Testis (tissue), 2 donors: ENCODE measurements at regions not wholly inside any gene's neighbourhood (a gene's known extent, or its start where the extent isn't known, plus 50 kb on each side); places are given as distances from the start of the nearest gene placed in this dataset.

Experiments used
- CTCF ChIP-seq, 3 experiments: fragments of 450-650 bp in 2 of 3; fragments of 200-600 bp in 1 of 3; sonication (generic) in 1 of 3; IDR thresholded peaks; one replicate each; pipeline ENCODE4 v1.5.1; 2016 to 2019; ENCODE audit warnings: antibody characterized with exemption in 3 of 3, mild to moderate bottlenecking in 2 of 3, moderate library complexity in 1 of 3
- POLR2A ChIP-seq: fragments of 450-650 bp; IDR thresholded peaks from one replicate; pipeline ENCODE4 v1.6.1; 2017; ENCODE audit warnings: antibody characterized with exemption, mild to moderate bottlenecking, moderate library complexity

DNA sequence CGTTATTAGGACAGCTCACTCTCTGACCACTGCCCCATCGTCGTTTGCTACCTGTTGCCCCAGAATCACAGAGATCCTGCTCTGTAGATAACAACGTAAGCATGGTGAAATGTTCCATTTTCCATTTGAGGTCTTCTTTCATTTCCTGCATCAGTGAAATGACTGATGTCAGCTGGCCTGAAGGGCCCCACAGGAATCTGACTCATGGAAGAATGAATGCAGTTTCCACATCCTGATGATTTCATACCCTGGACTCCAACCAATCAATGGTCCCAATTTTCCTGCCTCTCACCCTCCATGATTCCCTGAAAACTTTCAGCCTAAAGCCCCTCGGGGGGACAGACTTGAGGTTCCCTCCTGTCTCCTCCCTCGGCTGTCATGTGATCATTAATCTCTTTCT is 394.4 kb upstream of the CDH4 start:
- TF ChIP-seq CTCF (IDR thresholded peaks at IDR 0.05) (no peak), POLR2A (no peak)
